ENCODE measurements at regions not wholly inside any gene's neighbourhood (a gene's known extent, or its start where the extent isn't known, plus 50 kb on each side); places are given as distances from the start of the nearest gene placed in this dataset.

- H3K18ac ChIP-seq (ENCODE audit: low read length), result peak overlapping the region; percentile 73
- DNase-seq (ENCODE audit: low spot score), result no peak
- peak overlapping the region; percentile 47 for H3K4me2 ChIP-seq (ENCODE audit: insufficient read depth, low read length, poor library complexity, severe bottlenecking)
- H2AK5ac ChIP-seq (ENCODE audit: low read depth, low read length), result no peak overlapping the region
- H4K91ac ChIP-seq (ENCODE audit: low read depth, low read length, poor library complexity), result no peak overlapping the region
- no CpG with 5 or more reads among the region's 22 CpGs for WGBS, 2 donors (ENCODE audit: extremely low coverage in 2 of 2, insufficient read length in 2 of 2, insufficient replicate concordance in 1 of 2)
- H3K4me1 ChIP-seq (ENCODE audit: control insufficient read depth in 2 of 2, insufficient read depth in 1 of 2, low read depth in 1 of 2, low read length in 2 of 2), result peaks cover 0 to 11% of the 10 kb centered on the region in 2 donors
- peak overlapping the region; percentile 4 for H3K4ac ChIP-seq (ENCODE audit: low read length)
- H4K8ac ChIP-seq (ENCODE audit: low read depth, low read length), result no peak overlapping the region
- H2BK12ac ChIP-seq (ENCODE audit: low read length), result no peak overlapping the region
- H3K9ac ChIP-seq (ENCODE audit: low read depth, low read length, poor library complexity), result no peak overlapping the region
- no peaks in the 10 kb centered on the region for H3K36me3 ChIP-seq (replicated peaks in 1 of 2; ENCODE audit: control insufficient read depth in 2 of 2, insufficient read depth in 2 of 2, low read length in 2 of 2)
- no peak overlapping the region for H2BK5ac ChIP-seq (ENCODE audit: low read length)
- H3K9me3 ChIP-seq (replicated peaks in 1 of 2; ENCODE audit: control insufficient read depth in 2 of 2, insufficient read depth in 1 of 2, low read depth in 1 of 2, low read length in 2 of 2), result no peaks in the 10 kb centered on the region
- H3K27me3 ChIP-seq (ENCODE audit: control insufficient read depth in 3 of 3, insufficient read depth in 3 of 3, low read depth in 1 of 3, low read length in 3 of 3), result peaks cover 0 to 8% (median 0%) of the 10 kb centered on the region in 3 experiments
- H3K14ac ChIP-seq (ENCODE audit: low read length), result no peak overlapping the region
- H3K4me3 ChIP-seq (ENCODE audit: low read length in 2 of 2), result no peak overlapping the region
- no peak overlapping the region for H3K23ac ChIP-seq (ENCODE audit: low read depth, low read length, poor library complexity)
- H2AFZ ChIP-seq (ENCODE audit: low read length), result peak overlapping the region; percentile 66
- H2BK120ac ChIP-seq (ENCODE audit: low read depth, low read length), result no peak overlapping the region
- no peak overlapping the region for H2BK15ac ChIP-seq (ENCODE audit: low read length)
- no peak overlapping the region for H3K27ac ChIP-seq (replicated peaks; ENCODE audit: low read length)
- H3K79me1 ChIP-seq (ENCODE audit: low read depth, low read length), result no peaks in the 10 kb centered on the region
These were observed 241.7 kb downstream of the GATA3 start for GRCh38 chr10:8296090-8296733.

- WGBS, 2 donors (ENCODE audit: extremely low coverage in 2 of 2, insufficient read length in 2 of 2, insufficient replicate concordance in 1 of 2), result no CpG with 5 or more reads among the region's 2 CpGs
- Histone ChIP-seq H2BK12ac (ENCODE audit: low read length) (no peak overlapping the region), H2BK15ac (ENCODE audit: low read length) (no peak overlapping the region), H3K4me1 (ENCODE audit: control insufficient read depth in 2 of 2, insufficient read depth in 1 of 2, low read depth in 1 of 2, low read length in 2 of 2) (peaks cover 0 to 11% of the 10 kb centered on the region in 2 donors), H2BK5ac (ENCODE audit: low read length) (no peak overlapping the region), H3K9me3 (replicated peaks in 1 of 2; ENCODE audit: control insufficient read depth in 2 of 2, insufficient read depth in 1 of 2, low read depth in 1 of 2, low read length in 2 of 2) (no peaks in the 10 kb centered on the region), H3K18ac (ENCODE audit: low read length) (no peak overlapping the region), H3K9ac (ENCODE audit: low read depth, low read length, poor library complexity) (no peak overlapping the region), H3K36me3 (replicated peaks in 1 of 2; ENCODE audit: control insufficient read depth in 2 of 2, insufficient read depth in 2 of 2, low read length in 2 of 2) (no peaks in the 10 kb centered on the region), H3K4me2 (ENCODE audit: insufficient read depth, low read length, poor library complexity, severe bottlenecking) (no peak overlapping the region), H2AK5ac (ENCODE audit: low read depth, low read length) (no peak overlapping the region), H3K79me1 (ENCODE audit: low read depth, low read length) (no peaks in the 10 kb centered on the region), H2AFZ (ENCODE audit: low read length) (peak overlapping the region; percentile 66), H2BK120ac (ENCODE audit: low read depth, low read length) (no peak overlapping the region), H3K27ac (replicated peaks; ENCODE audit: low read length) (no peak overlapping the region), H4K91ac (ENCODE audit: low read depth, low read length, poor library complexity) (no peak overlapping the region), H3K14ac (ENCODE audit: low read length) (no peak overlapping the region), H4K8ac (ENCODE audit: low read depth, low read length) (no peak overlapping the region), H3K23ac (ENCODE audit: low read depth, low read length, poor library complexity) (no peak overlapping the region), H3K4ac (ENCODE audit: low read length) (no peak overlapping the region), H3K27me3 (ENCODE audit: control insufficient read depth in 3 of 3, insufficient read depth in 3 of 3, low read depth in 1 of 3, low read length in 3 of 3) (peaks cover 0 to 8% (median 0%) of the 10 kb centered on the region in 3 experiments), H3K4me3 (ENCODE audit: low read length in 2 of 2) (no peak overlapping the region)
- DNase-seq (ENCODE audit: low spot score), result no peak
These were observed 242.2 kb downstream of the GATA3 start for GRCh38 chr10:8296734-8297101.

- Histone ChIP-seq H2BK120ac (ENCODE audit: low read depth, low read length) (no peak overlapping the region), H2BK12ac (ENCODE audit: low read length) (no peak overlapping the region), H3K14ac (ENCODE audit: low read length) (no peak overlapping the region), H2BK15ac (ENCODE audit: low read length) (no peak overlapping the region), H3K9me3 (replicated peaks in 1 of 2; ENCODE audit: control insufficient read depth in 2 of 2, insufficient read depth in 1 of 2, low read depth in 1 of 2, low read length in 2 of 2) (no peaks in the 10 kb centered on the region), H3K18ac (ENCODE audit: low read length) (no peak overlapping the region), H3K4me2 (ENCODE audit: insufficient read depth, low read length, poor library complexity, severe bottlenecking) (no peak overlapping the region), H3K27ac (replicated peaks; ENCODE audit: low read length) (no peak overlapping the region), H2BK5ac (ENCODE audit: low read length) (no peak overlapping the region), H2AK5ac (ENCODE audit: low read depth, low read length) (no peak overlapping the region), H3K4me1 (ENCODE audit: control insufficient read depth in 2 of 2, insufficient read depth in 1 of 2, low read depth in 1 of 2, low read length in 2 of 2) (peaks cover 0 to 11% of the 10 kb centered on the region in 2 donors), H3K27me3 (ENCODE audit: control insufficient read depth in 3 of 3, insufficient read depth in 3 of 3, low read depth in 1 of 3, low read length in 3 of 3) (peaks cover 0 to 8% (median 0%) of the 10 kb centered on the region in 3 experiments), H2AFZ (ENCODE audit: low read length) (no peak overlapping the region), H3K4me3 (ENCODE audit: low read length in 2 of 2) (no peak overlapping the region), H4K91ac (ENCODE audit: low read depth, low read length, poor library complexity) (no peak overlapping the region), H3K36me3 (replicated peaks in 1 of 2; ENCODE audit: control insufficient read depth in 2 of 2, insufficient read depth in 2 of 2, low read length in 2 of 2) (no peaks in the 10 kb centered on the region), H4K8ac (ENCODE audit: low read depth, low read length) (no peak overlapping the region), H3K9ac (ENCODE audit: low read depth, low read length, poor library complexity) (no peak overlapping the region), H3K23ac (ENCODE audit: low read depth, low read length, poor library complexity) (no peak overlapping the region), H3K79me1 (ENCODE audit: low read depth, low read length) (no peaks in the 10 kb centered on the region), H3K4ac (ENCODE audit: low read length) (no peak overlapping the region)
- DNase-seq (ENCODE audit: low spot score), result no peak
- no CpG with 5 or more reads among the region's 2 CpGs for WGBS, 2 donors (ENCODE audit: extremely low coverage in 2 of 2, insufficient read length in 2 of 2, insufficient replicate concordance in 1 of 2)
These were observed 242.6 kb downstream of the GATA3 start for GRCh38 chr10:8297107-8297506.

GRCh38 chr10:8297959-8298358 is 243.5 kb downstream of the GATA3 start:
- Histone ChIP-seq H2BK15ac (ENCODE audit: low read length) (no peak overlapping the region), H3K18ac (ENCODE audit: low read length) (no peak overlapping the region), H3K23ac (ENCODE audit: low read depth, low read length, poor library complexity) (no peak overlapping the region), H3K27me3 (ENCODE audit: control insufficient read depth in 3 of 3, insufficient read depth in 3 of 3, low read depth in 1 of 3, low read length in 3 of 3) (peaks cover 0 to 8% (median 0%) of the 10 kb centered on the region in 3 experiments), H3K4me2 (ENCODE audit: insufficient read depth, low read length, poor library complexity, severe bottlenecking) (no peak overlapping the region), H3K27ac (replicated peaks; ENCODE audit: low read length) (no peak overlapping the region), H2BK5ac (ENCODE audit: low read length) (no peak overlapping the region), H3K36me3 (replicated peaks in 1 of 2; ENCODE audit: control insufficient read depth in 2 of 2, insufficient read depth in 2 of 2, low read length in 2 of 2) (no peaks in the 10 kb centered on the region), H4K8ac (ENCODE audit: low read depth, low read length) (no peak overlapping the region), H3K79me1 (ENCODE audit: low read depth, low read length) (no peaks in the 10 kb centered on the region), H4K91ac (ENCODE audit: low read depth, low read length, poor library complexity) (no peak overlapping the region), H3K14ac (ENCODE audit: low read length) (no peak overlapping the region), H3K4ac (ENCODE audit: low read length) (no peak overlapping the region), H2AK5ac (ENCODE audit: low read depth, low read length) (no peak overlapping the region), H2BK120ac (ENCODE audit: low read depth, low read length) (no peak overlapping the region), H3K9ac (ENCODE audit: low read depth, low read length, poor library complexity) (no peak overlapping the region), H2AFZ (ENCODE audit: low read length) (no peak overlapping the region), H3K4me3 (ENCODE audit: low read length in 2 of 2) (no peak overlapping the region), H2BK12ac (ENCODE audit: low read length) (no peak overlapping the region), H3K9me3 (replicated peaks in 1 of 2; ENCODE audit: control insufficient read depth in 2 of 2, insufficient read depth in 1 of 2, low read depth in 1 of 2, low read length in 2 of 2) (no peaks in the 10 kb centered on the region), H3K4me1 (ENCODE audit: control insufficient read depth in 2 of 2, insufficient read depth in 1 of 2, low read depth in 1 of 2, low read length in 2 of 2) (peaks cover 0 to 11% of the 10 kb centered on the region in 2 donors)
- no peak for DNase-seq (ENCODE audit: low spot score)
- WGBS, 2 donors (ENCODE audit: extremely low coverage in 2 of 2, insufficient read length in 2 of 2, insufficient replicate concordance in 1 of 2), result no CpG with 5 or more reads among the region's 1 CpG

All from neuronal stem cell (in vitro differentiated cells).